Testis (tissue), 2 donors: ENCODE measurements at regions not wholly inside any gene's neighbourhood (a gene's known extent, or its start where the extent isn't known, plus 50 kb on each side); places are given as distances from the start of the nearest gene placed in this dataset.

Source experiments
- DNase-seq: peaks from one replicate; pipeline ENCODE4 v3.0.0-alpha.2; 2019
- H3K27ac ChIP-seq, 2 donors: fragments of 200-600 bp; sonication (generic); one replicate each; pipeline ENCODE4 v1.5.1; 2019
- H3K27me3 ChIP-seq: fragments of 200-600 bp; sonication (generic); one replicate; pipeline ENCODE4 v1.5.1; 2019
- H3K36me3 ChIP-seq: fragments of 200-600 bp; sonication (generic); one replicate; pipeline ENCODE4 v1.5.1; 2017; ENCODE audit warnings: low read depth; ENCODE audit errors: missing control alignments
- H3K4me1 ChIP-seq: fragments of 200-600 bp; sonication (generic); one replicate; pipeline ENCODE4 v1.5.1; 2019
- H3K4me3 ChIP-seq, 2 donors: fragments of 200-600 bp; sonication (generic); one replicate each; pipeline ENCODE4 v1.5.1; 2017 to 2019
- H3K9me3 ChIP-seq: fragments of 200-600 bp; sonication (generic); one replicate; pipeline ENCODE4 v1.5.1; 2017
- CTCF ChIP-seq, 3 experiments: fragments of 450-650 bp in 2 of 3; fragments of 200-600 bp in 1 of 3; sonication (generic) in 1 of 3; IDR thresholded peaks; one replicate each; pipeline ENCODE4 v1.5.1; 2016 to 2019; ENCODE audit warnings: antibody characterized with exemption in 3 of 3, mild to moderate bottlenecking in 2 of 3, moderate library complexity in 1 of 3
- POLR2A ChIP-seq: fragments of 450-650 bp; IDR thresholded peaks from one replicate; pipeline ENCODE4 v1.6.1; 2017; ENCODE audit warnings: antibody characterized with exemption, mild to moderate bottlenecking, moderate library complexity
- WGBS, 2 donors: methylation state at CpG; one replicate each; pipeline ENCODE4 v1.1.5; 2018; 5-methylcytosine and 5-hydroxymethylcytosine counted together
- intact Hi-C: fragments of 100-400 bp; cut with DNase I; formaldehyde crosslinking; loops from one replicate; pipeline ENCODE4 v1.15.1; 2023; ENCODE audit warnings: low total_unique reads

DNA sequence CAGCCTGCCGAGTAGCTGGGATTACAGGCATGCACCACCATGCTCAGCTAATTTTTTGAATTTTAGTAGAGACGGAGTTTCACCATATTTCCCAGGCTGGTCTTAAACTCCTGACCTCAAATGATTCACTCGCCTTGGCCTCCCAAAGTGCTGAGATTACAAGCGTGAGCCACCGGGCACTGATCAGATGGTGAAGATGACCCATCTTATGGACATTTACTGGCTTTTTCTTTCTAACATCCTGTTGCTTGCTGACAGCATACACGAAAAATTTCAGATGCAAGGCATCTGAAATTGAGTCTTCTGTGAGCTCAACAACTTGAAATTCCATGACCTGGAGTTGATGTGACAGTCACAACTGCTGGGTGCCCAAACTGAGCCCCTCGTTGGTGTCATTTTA lies 859.5 kb upstream of the CNTNAP5 start:
- WGBS, 2 donors = 80 to 86% methylated on average over 7 of the region's 7 CpGs
- intact Hi-C loops = no loop called here
- H3K27ac ChIP-seq = no peak overlapping the region
- H3K9me3 ChIP-seq = no peaks in the 10 kb centered on the region
- no peaks in the 10 kb centered on the region for H3K27me3 ChIP-seq
- no peak overlapping the region for H3K4me3 ChIP-seq
- H3K4me1 ChIP-seq = no peaks in the 10 kb centered on the region
- no peaks in the 10 kb centered on the region for H3K36me3 ChIP-seq
- no peak for TF ChIP-seq CTCF (IDR thresholded peaks at IDR 0.05)
- no peak for TF ChIP-seq POLR2A
- DNase-seq = no peak

- no peaks in the 10 kb centered on the region for H3K4me1 ChIP-seq
- H3K9me3 ChIP-seq = no peaks in the 10 kb centered on the region
- TF ChIP-seq POLR2A = no peak
- TF ChIP-seq CTCF (IDR thresholded peaks at IDR 0.05) = no peak
- no peaks in the 10 kb centered on the region for H3K27me3 ChIP-seq
- intact Hi-C loops = no loop called here
- WGBS, 2 donors = 71 to 85% methylated on average over 3 of the region's 3 CpGs
- no peak for DNase-seq
- H3K4me3 ChIP-seq = no peak overlapping the region
- H3K36me3 ChIP-seq = no peaks in the 10 kb centered on the region
- H3K27ac ChIP-seq = no peak overlapping the region
Observed at GRCh38 chr2:123179526-123179925, 845.6 kb upstream of the CNTNAP5 start.

DNA sequence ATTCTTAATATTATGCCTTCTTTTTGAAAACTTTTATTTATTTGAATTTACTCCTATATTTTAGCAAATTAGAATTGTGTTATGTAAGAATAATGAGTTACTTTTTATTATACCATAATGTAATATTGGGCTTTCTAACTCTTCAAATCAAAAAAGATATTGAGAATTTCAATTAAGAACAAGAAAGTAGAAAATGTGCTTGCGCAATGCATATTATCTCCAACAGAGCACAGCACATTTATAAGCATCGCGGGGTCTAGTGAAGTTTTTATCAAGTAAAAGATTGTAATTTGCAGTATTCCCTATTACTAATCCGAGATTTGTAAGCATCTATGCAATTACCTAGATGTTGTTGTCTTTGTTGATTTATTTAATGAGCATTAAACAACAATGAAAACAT lies 829.1 kb upstream of the CNTNAP5 start:
- no peak overlapping the region for H3K4me3 ChIP-seq
- intact Hi-C loops = no loop called here
- no peaks in the 10 kb centered on the region for H3K36me3 ChIP-seq
- no peak for DNase-seq
- no peak for TF ChIP-seq POLR2A
- no peak for TF ChIP-seq CTCF (IDR thresholded peaks at IDR 0.05)
- no peaks in the 10 kb centered on the region for H3K27me3 ChIP-seq
- H3K27ac ChIP-seq = no peak overlapping the region
- no peaks in the 10 kb centered on the region for H3K9me3 ChIP-seq
- WGBS, 2 donors = 93 to 94% methylated on average over 4 of the region's 4 CpGs
- no peaks in the 10 kb centered on the region for H3K4me1 ChIP-seq

DNA sequence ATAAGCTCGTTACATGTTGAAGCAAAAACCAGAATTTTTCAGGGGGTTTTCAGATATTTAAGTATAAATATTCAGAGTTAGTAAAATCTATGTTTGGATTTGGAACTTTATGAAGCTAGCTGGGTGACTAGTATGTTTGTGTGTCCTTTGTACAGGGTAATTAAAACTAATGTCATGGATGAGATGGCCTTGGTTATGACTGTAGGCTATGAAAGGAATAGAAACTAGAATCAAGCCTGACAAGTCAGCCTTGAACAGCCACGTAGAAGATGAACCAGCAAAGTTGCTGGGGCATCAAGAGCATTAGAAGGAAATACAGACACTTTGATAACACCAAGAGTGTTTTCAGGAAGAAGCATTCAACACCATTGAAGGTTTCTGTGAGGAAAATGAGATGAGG lies 825.1 kb upstream of the CNTNAP5 start:
- intact Hi-C loops = no loop called here
- no peak for DNase-seq
- H3K4me3 ChIP-seq = no peak overlapping the region
- H3K27ac ChIP-seq = no peak overlapping the region
- WGBS, 2 donors = 62 to 69% methylated on average over 2 of the region's 2 CpGs
- H3K9me3 ChIP-seq = no peaks in the 10 kb centered on the region
- TF ChIP-seq POLR2A = no peak
- no peak for TF ChIP-seq CTCF (IDR thresholded peaks at IDR 0.05)
- no peaks in the 10 kb centered on the region for H3K27me3 ChIP-seq
- H3K4me1 ChIP-seq = no peaks in the 10 kb centered on the region
- H3K36me3 ChIP-seq = no peaks in the 10 kb centered on the region

- Histone ChIP-seq H3K27me3 (no peaks in the 10 kb centered on the region), H3K36me3 (no peaks in the 10 kb centered on the region), H3K4me3 (no peak overlapping the region), H3K27ac (no peak overlapping the region), H3K4me1 (no peaks in the 10 kb centered on the region), H3K9me3 (no peaks in the 10 kb centered on the region)
- no peak for TF ChIP-seq CTCF (IDR thresholded peaks at IDR 0.05)
- no peak for TF ChIP-seq POLR2A
- intact Hi-C loops = no loop called here
- 85 to 88% methylated on average over 2 of the region's 2 CpGs for WGBS, 2 donors
- no peak for DNase-seq
Observed at GRCh38 chr2:123207245-123207644, 817.8 kb upstream of the CNTNAP5 start.
